ENCODE measurements at regions not wholly inside any gene's neighbourhood (a gene's known extent, or its start where the extent isn't known, plus 50 kb on each side); places are given as distances from the start of the nearest gene placed in this dataset.

GRCh38 chr11:70892889-70893288 lies 359.5 kb downstream of the SHANK2 start:
- no peak for TF ChIP-seq CTCF (conservative IDR thresholded peaks at IDR 0.05)
- H4K8ac ChIP-seq (replicated peaks; ENCODE audit: insufficient read length, low read depth, low read length), result no peak overlapping the region
- H3T11ph ChIP-seq (ENCODE audit: low read length), result no peak overlapping the region
- no peak overlapping the region for H2AK5ac ChIP-seq (ENCODE audit: insufficient read length, low read length)
- no peak overlapping the region for H3K56ac ChIP-seq (ENCODE audit: insufficient read length, low read depth, low read length)
- no peaks in the 10 kb centered on the region for H3K4me1 ChIP-seq (ENCODE audit: insufficient read depth, low read length)
- no peaks in the 10 kb centered on the region for H3K79me1 ChIP-seq (ENCODE audit: insufficient read depth, low read depth, low read length, poor library complexity, severe bottlenecking)
- no peak overlapping the region for H3K27ac ChIP-seq (ENCODE audit: insufficient read length, low read depth, low read length)
- Mint-ChIP-seq H3K4me3 (no peak overlapping the region), H3K27ac (no peak overlapping the region), H3K4me1 (peaks cover 13 to 21% of the 10 kb centered on the region in 2 experiments), H3K27me3 (ENCODE audit: low read depth) (peaks cover 2% of the 10 kb centered on the region; the same call in 1 of the 2 replicates), H3K36me3 (ENCODE audit: insufficient read depth in 1 of 3, low read depth in 3 of 3) (peaks cover 21 to 33% (median 21%) of the 10 kb centered on the region in 3 experiments; a peak in 6 of 7 replicates), H3K9me3 (peaks cover 14% of the 10 kb centered on the region in 2 experiments)
- H2BK15ac ChIP-seq (ENCODE audit: low read depth, low read length), result no peak overlapping the region
- H3K23ac ChIP-seq (ENCODE audit: insufficient read length, low read depth, low read length), result no peak overlapping the region
- H3K4ac ChIP-seq (ENCODE audit: low read depth, low read length), result no peak overlapping the region
- no peak overlapping the region for H2BK5ac ChIP-seq (ENCODE audit: insufficient read length, low read length)
- H3K79me2 ChIP-seq (ENCODE audit: insufficient read depth, low read length), result no peaks in the 10 kb centered on the region
- H3K9me3 ChIP-seq (ENCODE audit: control insufficient read depth, low read depth, low read length), result no peaks in the 10 kb centered on the region
- H4K91ac ChIP-seq (ENCODE audit: insufficient read length, low read depth, low read length), result no peak overlapping the region
- no peak overlapping the region for H2BK120ac ChIP-seq (ENCODE audit: low read depth, low read length, poor library complexity, severe bottlenecking)
- WGBS (ENCODE audit: extremely low coverage, insufficient read length, low lambda C conversion rate), result no CpG with 5 or more reads among the region's 5 CpGs
- no peaks in the 10 kb centered on the region for H4K20me1 ChIP-seq (ENCODE audit: control insufficient read depth, insufficient read depth, insufficient read length)
- H3K18ac ChIP-seq (ENCODE audit: insufficient read length, low read depth, low read length), result no peak overlapping the region
- no peak overlapping the region for H2BK12ac ChIP-seq (ENCODE audit: insufficient read length, low read depth, low read length)
- no peak overlapping the region for H3K9ac ChIP-seq (ENCODE audit: extremely low read depth, insufficient read length, low read length)
- no peak overlapping the region for H2BK20ac ChIP-seq (ENCODE audit: low read depth, low read length, poor library complexity, severe bottlenecking)
- no peak overlapping the region for H3K4me2 ChIP-seq (ENCODE audit: insufficient read depth, insufficient read length, low read length)
- H2AFZ ChIP-seq (ENCODE audit: low read length), result no peak overlapping the region
- DNase-seq, result no peak
- H4K5ac ChIP-seq (ENCODE audit: insufficient read length, low read depth, low read length), result no peak overlapping the region
- H3K14ac ChIP-seq (ENCODE audit: insufficient read depth, low read length), result no peak overlapping the region
- no peaks in the 10 kb centered on the region for H3K27me3 ChIP-seq (ENCODE audit: insufficient read depth, low read length)
- no peaks in the 10 kb centered on the region for H3K23me2 ChIP-seq (ENCODE audit: insufficient read length, low read depth, low read length, poor library complexity, severe bottlenecking)
